ENCODE measurements at regions not wholly inside any gene's neighbourhood (a gene's known extent, or its start where the extent isn't known, plus 50 kb on each side); places are given as distances from the start of the nearest gene placed in this dataset.
"Not testable (repeated sequence)": the region's sequence is repeated elsewhere in the genome, so short reads cannot be mapped to it uniquely, and the experiment has no call there.

GRCh38 chr3:144953959-144954358 lies 982.3 kb downstream of the DIPK2A start:
- DNase-seq (no peak), ATAC-seq (no peak)
- TF ChIP-seq CTCF (IDR thresholded peaks at IDR 0.05), result no peak
- H3K4me3 ChIP-seq, result no peak overlapping the region
- no peaks in the 10 kb centered on the region for H3K4me1 ChIP-seq
- intact Hi-C loops (cut with DNase I), result no loop called here
- H3K27ac ChIP-seq, result no peak overlapping the region
- no peaks in the 10 kb centered on the region for H3K36me3 ChIP-seq
- no peaks in the 10 kb centered on the region for H3K9me3 ChIP-seq
- H3K27me3 ChIP-seq (ENCODE audit: low read depth), result no peaks in the 10 kb centered on the region

DNA sequence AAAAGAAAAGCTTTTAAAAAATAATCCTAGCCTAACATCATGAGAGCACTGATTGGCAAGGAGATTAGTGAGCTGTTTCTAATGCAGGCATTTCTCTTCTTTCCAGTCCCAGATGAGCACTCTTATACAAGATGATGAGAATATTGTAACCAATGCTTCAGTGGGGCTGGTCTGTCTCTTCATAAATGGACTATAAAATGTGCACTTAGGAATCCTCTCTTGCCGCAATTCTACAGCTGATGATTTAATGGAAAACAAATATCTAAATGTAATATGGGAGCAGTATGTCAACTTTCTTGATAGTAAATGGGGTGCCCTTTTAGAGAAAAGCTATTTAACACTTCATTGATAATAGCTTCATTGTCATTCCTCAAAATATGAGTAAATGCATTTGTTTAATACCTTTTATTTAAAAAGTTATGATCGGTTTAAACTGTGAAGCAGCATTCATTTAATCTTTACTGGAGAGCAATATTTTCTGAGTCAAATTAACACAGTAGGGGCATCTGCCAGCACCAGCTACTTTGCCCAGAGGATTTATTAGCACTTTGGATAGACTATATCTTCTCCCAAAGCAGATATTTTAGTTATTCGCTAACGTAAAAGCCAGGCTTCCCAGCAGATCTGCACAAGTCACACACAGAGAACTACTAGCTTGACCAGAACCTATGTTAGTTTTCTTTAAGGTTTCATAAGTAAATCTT lies 985.9 kb downstream of the DIPK2A start:
- TF ChIP-seq CTCF (IDR thresholded peaks at IDR 0.05), result no peak
- H3K27me3 ChIP-seq (ENCODE audit: low read depth), result no peaks in the 10 kb centered on the region
- no peaks in the 10 kb centered on the region for H3K4me1 ChIP-seq
- no peak overlapping the region for H3K27ac ChIP-seq
- H3K9me3 ChIP-seq, result no peaks in the 10 kb centered on the region
- no peak overlapping the region for H3K4me3 ChIP-seq
- no peaks in the 10 kb centered on the region for H3K36me3 ChIP-seq
- no peak for ATAC-seq
- DNase-seq, result no peak
- intact Hi-C loops (cut with DNase I), result no loop called here

DNA sequence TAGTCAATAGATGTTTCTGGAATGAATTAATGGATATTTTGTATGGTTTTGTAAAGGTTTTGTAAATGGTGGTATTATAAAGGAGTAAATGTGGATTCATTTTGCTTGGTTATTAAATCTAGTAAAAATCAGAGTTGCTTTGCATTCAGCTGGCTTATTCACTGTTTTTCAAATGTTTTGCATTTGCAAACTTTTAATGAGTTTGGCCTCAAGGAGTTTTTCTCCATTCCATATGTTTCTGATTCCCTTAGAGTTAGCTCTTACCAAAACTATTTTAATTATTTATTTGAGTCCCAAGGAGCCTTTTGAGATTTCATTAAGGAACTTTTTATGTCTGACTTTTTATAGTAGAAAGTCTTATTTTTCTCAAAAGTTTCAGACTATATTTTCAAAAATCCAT lies 992.2 kb downstream of the DIPK2A start:
- H3K9me3 ChIP-seq, result no peaks in the 10 kb centered on the region
- H3K27ac ChIP-seq, result no peak overlapping the region
- no peak for TF ChIP-seq CTCF (IDR thresholded peaks at IDR 0.05)
- no peak for DNase-seq
- H3K27me3 ChIP-seq (ENCODE audit: low read depth), result no peaks in the 10 kb centered on the region
- H3K4me3 ChIP-seq, result no peak overlapping the region
- H3K4me1 ChIP-seq, result no peaks in the 10 kb centered on the region
- no peaks in the 10 kb centered on the region for H3K36me3 ChIP-seq
- intact Hi-C loops (cut with DNase I), result no loop called here
- ATAC-seq, result no peak

DNA sequence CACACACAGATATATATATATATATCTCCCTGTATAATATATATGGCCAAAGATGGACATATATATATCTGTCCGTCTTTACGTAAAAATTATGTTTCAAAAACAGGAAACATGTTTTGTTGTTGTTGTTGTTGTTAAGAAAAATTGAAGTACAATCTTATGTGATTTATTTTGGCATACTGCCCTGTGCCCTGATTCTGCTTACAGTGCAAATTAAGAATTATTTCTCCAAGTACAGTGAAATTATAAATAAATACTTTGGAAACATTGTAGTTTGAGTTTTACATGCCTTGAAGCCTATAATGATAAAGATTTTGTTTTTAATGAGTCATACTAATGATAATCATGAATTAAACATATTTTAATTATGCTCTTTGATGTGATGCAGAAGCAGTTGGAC lies 994.9 kb downstream of the DIPK2A start:
- Histone ChIP-seq H3K36me3 (no peaks in the 10 kb centered on the region), H3K27me3 (ENCODE audit: low read depth) (no peaks in the 10 kb centered on the region), H3K4me3 (no peak overlapping the region), H3K9me3 (no peaks in the 10 kb centered on the region), H3K27ac (no peak overlapping the region), H3K4me1 (no peaks in the 10 kb centered on the region)
- intact Hi-C loops (cut with DNase I), result no loop called here
- ATAC-seq (no peak), DNase-seq (no peak)
- no peak for TF ChIP-seq CTCF (IDR thresholded peaks at IDR 0.05)

GRCh38 chr3:144968750-144969350 lies 997.2 kb downstream of the DIPK2A start:
- no peak for TF ChIP-seq CTCF (IDR thresholded peaks at IDR 0.05)
- no peak for ATAC-seq
- Histone ChIP-seq H3K36me3 (no peaks in the 10 kb centered on the region), H3K9me3 (no peaks in the 10 kb centered on the region), H3K27me3 (ENCODE audit: low read depth) (no peaks in the 10 kb centered on the region), H3K27ac (no peak overlapping the region), H3K4me3 (no peak overlapping the region), H3K4me1 (no peaks in the 10 kb centered on the region)
- intact Hi-C loops (cut with DNase I), result no loop called here
- no peak for DNase-seq

GRCh38 chr3:144984481-144984880 lies 1012.9 kb downstream of the DIPK2A start:
- intact Hi-C loops (cut with DNase I); H3K36me3 ChIP-seq; ATAC-seq; DNase-seq; H3K9me3 ChIP-seq; H3K4me3 ChIP-seq; H3K27ac ChIP-seq; H3K4me1 ChIP-seq; H3K27me3 ChIP-seq (ENCODE audit: low read depth): not testable (repeated sequence)

Measured in lower lobe of right lung (tissue), 2 donors.